ENCODE measurements at regions not wholly inside any gene's neighbourhood (a gene's known extent, or its start where the extent isn't known, plus 50 kb on each side); places are given as distances from the start of the nearest gene placed in this dataset.

GRCh38 chr3:24933401-24933800, 438.8 kb upstream of the THRB start:
- BruUV-seq (replicated peaks): no TSS peak
- dilution Hi-C loops (cut with HindIII; ENCODE audit: low sequenced_read_pairs, unreplicated experiment): no loop called here
- no peak overlapping the region for H2AFZ ChIP-seq (replicated peaks; ENCODE audit: low read length, poor library complexity)
- H2BK5ac ChIP-seq (ENCODE audit: low read depth, low read length, poor library complexity, severe bottlenecking): no peak overlapping the region
- H3K27me3 ChIP-seq (ENCODE audit: control insufficient read depth, insufficient read depth, low read length): no peaks in the 10 kb centered on the region
- no peak overlapping the region for H2BK20ac ChIP-seq (ENCODE audit: low read depth, low read length)
- H3K27ac ChIP-seq (ENCODE audit: insufficient read depth, low read length): no peak overlapping the region
- no peak overlapping the region for H4K5ac ChIP-seq (ENCODE audit: low read depth, low read length)
- no CpG with 5 or more reads among the region's 3 CpGs for WGBS, 2 experiments (ENCODE audit: extremely low coverage in 2 of 2, insufficient read length in 1 of 2)
- H4K8ac ChIP-seq (ENCODE audit: low read depth in 2 of 2, low read length in 2 of 2): no peak overlapping the region
- intact Hi-C loops (cut with micrococcal nuclease): no loop called here
- no peak for TF ChIP-seq CTCF (conservative IDR thresholded peaks at IDR 0.05; ENCODE audit: low read depth, low read length)
- TF ChIP-seq SMC3 (IDR thresholded peaks at IDR 0.05; ENCODE audit: low read depth, low read length): no peak
- TF ChIP-seq RFX5 (IDR thresholded peaks at IDR 0.05; ENCODE audit: low read depth, low read length): no peak
- no peak for TF ChIP-seq RAD21 (IDR thresholded peaks at IDR 0.05; ENCODE audit: low read length)
- TF ChIP-seq, protein P1, sequence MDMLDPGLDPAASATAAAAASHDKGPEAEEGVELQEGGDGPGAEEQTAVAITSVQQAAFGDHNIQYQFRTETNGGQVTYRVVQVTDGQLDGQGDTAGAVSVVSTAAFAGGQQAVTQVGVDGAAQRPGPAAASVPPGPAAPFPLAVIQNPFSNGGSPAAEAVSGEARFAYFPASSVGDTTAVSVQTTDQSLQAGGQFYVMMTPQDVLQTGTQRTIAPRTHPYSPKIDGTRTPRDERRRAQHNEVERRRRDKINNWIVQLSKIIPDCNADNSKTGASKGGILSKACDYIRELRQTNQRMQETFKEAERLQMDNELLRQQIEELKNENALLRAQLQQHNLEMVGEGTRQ (IDR thresholded peaks at IDR 0.05; ENCODE audit: low read depth, low read length): no peak
- no peak for TF ChIP-seq RCOR1 (IDR thresholded peaks at IDR 0.05; ENCODE audit: insufficient replicate concordance, low read length)
- TF ChIP-seq CHD1 (IDR thresholded peaks at IDR 0.05; ENCODE audit: low read depth, low read length): no peak
- TF ChIP-seq MAFK (IDR thresholded peaks at IDR 0.05; ENCODE audit: low read depth, low read length): no peak
- TF ChIP-seq BHLHE40 (IDR thresholded peaks at IDR 0.05; ENCODE audit: low read depth, low read length): no peak
- TF ChIP-seq FOS (IDR thresholded peaks at IDR 0.05; ENCODE audit: low read depth, low read length): no peak
- TF ChIP-seq POLR2A (IDR thresholded peaks at IDR 0.05; ENCODE audit: low read depth, low read length): no peak
- no peak for TF ChIP-seq CEBPB (IDR thresholded peaks at IDR 0.05; ENCODE audit: low read depth, low read length)
- no peak for TF ChIP-seq NFE2L2 (IDR thresholded peaks at IDR 0.05; ENCODE audit: low read depth, low read length)
- TF ChIP-seq MXI1 (IDR thresholded peaks at IDR 0.05; ENCODE audit: borderline replicate concordance, low read depth, low read length): no peak
- no peak for TF ChIP-seq MAZ (IDR thresholded peaks at IDR 0.05; ENCODE audit: borderline replicate concordance, low read depth, low read length)
- TF ChIP-seq ELK1 (IDR thresholded peaks at IDR 0.05; ENCODE audit: borderline replicate concordance, low read depth, low read length): no peak
- no peaks in the 10 kb centered on the region for H3K36me3 ChIP-seq (ENCODE audit: control insufficient read depth, insufficient read depth, low read length)
- no peak overlapping the region for H3K4ac ChIP-seq (ENCODE audit: low read depth, low read length)
- H2AK5ac ChIP-seq (ENCODE audit: low read depth, low read length): no peak overlapping the region
- H3K56ac ChIP-seq (ENCODE audit: extremely low read depth, insufficient read depth, low read length): no peak overlapping the region
- no peaks in the 10 kb centered on the region for H3K79me1 ChIP-seq (ENCODE audit: low read depth in 1 of 2, low read length in 2 of 2)
- no peak overlapping the region for H3K4me3 ChIP-seq (ENCODE audit: insufficient read depth, low read depth, low read length)
- in situ Hi-C loops (cut with MboI; ENCODE audit: low sequenced_read_pairs): no loop called here
- H3K14ac ChIP-seq (replicated peaks; ENCODE audit: low read depth, low read length): no peak overlapping the region
- H3K9me1 ChIP-seq (ENCODE audit: insufficient read depth, low read length): no peaks in the 10 kb centered on the region
- POLR2A ChIA-PET (ENCODE audit: unreplicated experiment): no interaction called here
- no peak overlapping the region for H4K91ac ChIP-seq (ENCODE audit: insufficient read depth, low read depth, low read length)
- peaks cover 1% of the 10 kb centered on the region; the same call in 1 of the 2 replicates for H3K9me3 ChIP-seq (ENCODE audit: control insufficient read depth, insufficient read depth, low read length)
- no peaks in the 10 kb centered on the region for H3K4me1 ChIP-seq (ENCODE audit: control insufficient read depth, insufficient read depth, low read length)
- H4K20me1 ChIP-seq (ENCODE audit: insufficient read depth, low read length): no peaks in the 10 kb centered on the region
- H2BK15ac ChIP-seq (ENCODE audit: low read depth, low read length): no peak overlapping the region
- H2AK9ac ChIP-seq (replicated peaks; ENCODE audit: low read depth, low read length, poor library complexity): no peak overlapping the region
- DNase-seq: no peak
- CTCF ChIA-PET: no interaction called here
- H3K4me2 ChIP-seq (ENCODE audit: low read depth, low read length): no peak overlapping the region
- no peak for ATAC-seq (ENCODE audit: low read depth)
- H2BK120ac ChIP-seq (ENCODE audit: low read depth, low read length): no peak overlapping the region
- H3K9ac ChIP-seq (ENCODE audit: low read depth, low read length): no peak overlapping the region
- no peak overlapping the region for H3K23ac ChIP-seq (ENCODE audit: low read depth, low read length)
- no peak overlapping the region for H3K18ac ChIP-seq (ENCODE audit: low read depth, low read length)
